ENCODE measurements at regions not wholly inside any gene's neighbourhood (a gene's known extent, or its start where the extent isn't known, plus 50 kb on each side); places are given as distances from the start of the nearest gene placed in this dataset.

GRCh38 chr1:208918160-208918559 lies 665.4 kb upstream of the CAMK1G start:
- no peak for TF ChIP-seq POLR2A (IDR thresholded peaks at IDR 0.05)
- TF ChIP-seq CTCF (IDR thresholded peaks at IDR 0.05): no peak
